Transverse colon (tissue), 4 donors: ENCODE measurements at regions not wholly inside any gene's neighbourhood (a gene's known extent, or its start where the extent isn't known, plus 50 kb on each side); places are given as distances from the start of the nearest gene placed in this dataset.

Source experiments
- DNase-seq: peaks from one replicate; pipeline ENCODE4 v3.0.0-alpha.2; 2019
- H3K27ac ChIP-seq, 4 donors: fragments of 200-600 bp; sonication (generic); 2 replicates each; pipeline ENCODE4 v1.5.1; 2016 to 2018; ENCODE audit warnings: inconsistent platforms in 4 of 4
- H3K27me3 ChIP-seq: fragments of 200-600 bp; sonication (generic); 2 replicates; pipeline ENCODE4 v1.5.1; 2017; ENCODE audit warnings: inconsistent platforms
- H3K36me3 ChIP-seq, 4 donors: fragments of 200-600 bp; sonication (generic); 2 replicates each; pipeline ENCODE4 v1.5.1; 2017 to 2019; ENCODE audit warnings: inconsistent platforms in 4 of 4
- H3K4me1 ChIP-seq, 4 donors: fragments of 200-600 bp; sonication (generic); 2 replicates each; pipeline ENCODE4 v1.5.1; 2017 to 2020; ENCODE audit warnings: inconsistent platforms in 4 of 4
- H3K4me3 ChIP-seq, 4 donors: fragments of 200-600 bp; sonication (generic); 1 replicate in 1 of 4; 2 replicates in 3 of 4; pipeline versions ENCODE4 v1.5.1 to v1.6.1; 2017 to 2019; ENCODE audit warnings: inconsistent platforms in 4 of 4
- H3K9me3 ChIP-seq, 2 donors: fragments of 200-600 bp; sonication (generic); 2 replicates each; pipeline ENCODE4 v1.5.1; 2017 to 2019; ENCODE audit warnings: inconsistent platforms in 2 of 2
- EP300 ChIP-seq: sonication (generic); formaldehyde crosslinking; IDR thresholded peaks from one replicate; pipeline ENCODE4 v1.6.1; 2017; ENCODE audit warnings: antibody characterized with exemption, low read depth
- POLR2A ChIP-seq: fragments of 450-650 bp; IDR thresholded peaks from one replicate; pipeline ENCODE4 v1.6.1; 2016; ENCODE audit warnings: antibody characterized with exemption, mild to moderate bottlenecking, moderate library complexity
- POLR2AphosphoS5 ChIP-seq, 3 donors: sonication (generic); formaldehyde crosslinking; IDR thresholded peaks; one replicate each; pipeline ENCODE4 v1.6.1; 2016; ENCODE audit warnings: antibody characterized with exemption in 3 of 3
- WGBS, 2 donors: methylation state at CpG; one replicate each; pipeline ENCODE4 v1.1.5; 2018; ENCODE audit warnings: low coverage in 1 of 2; 5-methylcytosine and 5-hydroxymethylcytosine counted together
- in situ Hi-C, 4 donors: fragments of 200-750 bp; cut with MboI; loops; one replicate each; pipeline versions ENCODE4 v1.15.0 to v1.15.1; 2017; ENCODE audit warnings: low sequenced_read_pairs in 3 of 4, low pct_ligation_motif_present in 1 of 4, low pct_unique_long_range_greater_than_20kb in 1 of 4
- intact Hi-C: fragments of 100-400 bp; cut with DNase I; formaldehyde crosslinking; loops from one replicate; pipeline ENCODE4 v1.15.1; 2023; ENCODE audit warnings: low total_unique reads
- TF ChIP-seq, protein P1 (sequence below), 5 experiments: fragments of 200-600 bp in 3 of 5; fragments of 450-650 bp in 2 of 5; sonication (generic) in 3 of 5; IDR thresholded peaks; 1 replicate in 2 of 5; 2 replicates in 3 of 5; pipeline ENCODE4 v1.5.1; 2016 to 2017; ENCODE audit warnings: antibody characterized with exemption in 5 of 5, inconsistent platforms in 3 of 5, mild to moderate bottlenecking in 2 of 5, moderate library complexity in 1 of 5

DNA sequence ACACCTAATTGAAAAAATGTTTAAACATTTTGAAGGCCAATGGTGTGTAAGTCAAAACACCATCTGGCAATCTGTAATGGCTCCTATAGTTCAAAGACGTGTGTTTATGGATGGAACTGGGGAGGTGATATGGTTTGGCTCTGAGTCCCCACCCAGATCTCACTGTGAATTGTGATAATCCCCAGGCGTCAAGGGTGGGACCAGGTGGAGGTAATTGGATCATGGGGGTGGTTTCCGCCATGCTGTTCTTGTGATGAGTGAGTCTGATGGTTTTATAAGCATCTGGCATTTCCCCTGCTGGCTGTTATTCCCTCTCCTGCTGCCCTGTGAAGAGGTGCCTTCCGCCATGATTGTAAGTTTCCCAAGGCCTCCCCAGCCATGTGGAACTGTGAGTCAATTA lies 52.2 kb downstream of the ADRA2C start:
- Histone ChIP-seq H3K36me3 (no peaks in the 10 kb centered on the region), H3K4me3 (no peak overlapping the region), H3K27me3 (no peaks in the 10 kb centered on the region), H3K27ac (no peak overlapping the region), H3K4me1 (no peaks in the 10 kb centered on the region), H3K9me3 (no peaks in the 10 kb centered on the region)
- 79 to 100% methylated on average over 1 to 4 of the region's 4 CpGs for WGBS, 2 donors
- in situ Hi-C loops = no loop called here
- no peak for DNase-seq
- intact Hi-C loops = no loop called here
- no peak for TF ChIP-seq POLR2A
- no peak for TF ChIP-seq POLR2AphosphoS5 (IDR thresholded peaks at IDR 0.05)

DNA sequence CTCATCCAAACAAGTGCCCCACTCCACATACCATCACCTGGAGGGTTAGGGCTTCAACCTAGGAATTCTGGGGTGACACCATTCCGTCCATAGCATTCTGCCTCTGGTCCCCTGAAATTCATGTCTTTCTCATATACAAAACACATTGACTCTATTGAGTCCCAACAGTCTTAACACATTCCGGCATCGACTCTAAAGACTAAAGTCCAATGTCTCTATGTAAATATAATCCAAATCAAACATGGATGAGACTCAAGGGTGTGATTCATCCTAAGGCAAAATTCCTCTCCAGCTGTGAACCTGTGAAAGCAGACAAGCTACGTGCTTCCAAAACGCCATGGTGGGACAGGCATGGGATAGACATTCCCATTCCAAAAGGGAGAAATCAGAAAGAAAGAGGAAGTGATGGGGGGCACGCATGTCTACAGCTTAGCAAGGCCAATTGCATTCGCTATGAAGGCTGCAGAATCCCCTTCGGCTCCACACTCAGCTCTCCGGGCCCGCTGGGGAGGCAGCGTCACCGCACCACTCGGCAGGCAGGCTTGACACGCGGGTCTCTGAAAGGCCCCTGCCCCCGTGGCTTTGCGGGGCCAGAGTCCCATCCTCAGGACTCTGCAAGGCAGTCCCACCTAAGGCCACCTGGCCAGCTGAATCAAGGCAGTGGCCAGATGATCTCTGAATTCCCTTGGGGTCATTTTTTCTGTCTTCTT lies 53.2 kb downstream of the ADRA2C start:
- no peaks in the 10 kb centered on the region for H3K36me3 ChIP-seq
- H3K27me3 ChIP-seq = no peaks in the 10 kb centered on the region
- H3K9me3 ChIP-seq = no peaks in the 10 kb centered on the region
- no peak overlapping the region for H3K4me3 ChIP-seq
- intact Hi-C loops (no loop called here), in situ Hi-C loops (no loop called here)
- 68 to 69% methylated on average over 7 to 17 of the region's 17 CpGs for WGBS, 2 donors
- no peaks in the 10 kb centered on the region for H3K4me1 ChIP-seq
- no peak for DNase-seq
- no peak overlapping the region for H3K27ac ChIP-seq
- TF ChIP-seq, protein P1, sequence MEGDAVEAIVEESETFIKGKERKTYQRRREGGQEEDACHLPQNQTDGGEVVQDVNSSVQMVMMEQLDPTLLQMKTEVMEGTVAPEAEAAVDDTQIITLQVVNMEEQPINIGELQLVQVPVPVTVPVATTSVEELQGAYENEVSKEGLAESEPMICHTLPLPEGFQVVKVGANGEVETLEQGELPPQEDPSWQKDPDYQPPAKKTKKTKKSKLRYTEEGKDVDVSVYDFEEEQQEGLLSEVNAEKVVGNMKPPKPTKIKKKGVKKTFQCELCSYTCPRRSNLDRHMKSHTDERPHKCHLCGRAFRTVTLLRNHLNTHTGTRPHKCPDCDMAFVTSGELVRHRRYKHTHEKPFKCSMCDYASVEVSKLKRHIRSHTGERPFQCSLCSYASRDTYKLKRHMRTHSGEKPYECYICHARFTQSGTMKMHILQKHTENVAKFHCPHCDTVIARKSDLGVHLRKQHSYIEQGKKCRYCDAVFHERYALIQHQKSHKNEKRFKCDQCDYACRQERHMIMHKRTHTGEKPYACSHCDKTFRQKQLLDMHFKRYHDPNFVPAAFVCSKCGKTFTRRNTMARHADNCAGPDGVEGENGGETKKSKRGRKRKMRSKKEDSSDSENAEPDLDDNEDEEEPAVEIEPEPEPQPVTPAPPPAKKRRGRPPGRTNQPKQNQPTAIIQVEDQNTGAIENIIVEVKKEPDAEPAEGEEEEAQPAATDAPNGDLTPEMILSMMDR (IDR thresholded peaks at IDR 0.05) = no peak
- no peak for TF ChIP-seq POLR2AphosphoS5 (IDR thresholded peaks at IDR 0.05)
- no peak for TF ChIP-seq EP300
- TF ChIP-seq POLR2A = no peak

DNA sequence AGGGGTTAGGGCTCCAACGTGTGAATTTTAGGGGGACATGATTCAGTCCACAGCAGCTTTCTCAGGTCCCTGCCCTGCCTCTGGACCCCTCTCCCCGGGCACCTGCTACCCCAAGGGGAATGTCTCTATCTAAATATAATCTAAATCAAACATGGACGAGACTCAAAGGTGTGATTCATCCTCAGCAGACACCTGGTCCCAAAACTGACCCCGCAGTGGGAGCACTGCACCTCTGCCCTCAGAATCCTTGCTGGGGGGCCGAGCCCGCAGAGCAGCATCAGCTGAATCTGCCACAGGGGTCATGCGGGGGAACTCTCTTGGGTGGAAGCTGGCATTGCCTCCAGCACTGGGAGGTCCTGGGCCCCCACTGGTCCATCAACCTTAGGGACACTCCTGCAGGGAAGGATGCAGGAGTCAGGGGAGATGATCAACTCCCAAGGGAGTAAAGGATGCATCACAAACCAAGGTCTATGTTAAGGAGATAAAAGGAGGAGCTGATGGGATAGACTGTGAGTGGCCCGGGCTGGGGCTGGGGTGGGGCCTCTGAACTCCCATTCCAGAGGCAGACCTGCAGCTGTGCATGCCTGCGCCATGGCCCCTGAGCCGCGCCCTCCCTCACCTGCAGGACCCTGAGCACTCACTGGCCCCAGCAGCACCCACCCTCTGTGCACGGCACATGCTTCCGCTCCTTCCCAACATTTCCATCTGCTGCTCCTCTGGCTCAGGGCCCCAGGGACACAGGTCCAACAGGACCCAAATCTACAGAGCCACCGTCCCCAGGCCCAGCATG lies 54.0 kb downstream of the ADRA2C start:
- Histone ChIP-seq H3K4me1 (no peaks in the 10 kb centered on the region), H3K27ac (no peak overlapping the region), H3K36me3 (no peaks in the 10 kb centered on the region), H3K9me3 (no peaks in the 10 kb centered on the region), H3K27me3 (no peaks in the 10 kb centered on the region), H3K4me3 (no peak overlapping the region)
- WGBS, 2 donors = 46 to 68% methylated on average over 2 to 13 of the region's 14 CpGs
- no peak for DNase-seq
- in situ Hi-C loops = no loop called here
- TF ChIP-seq EP300 = no peak
- TF ChIP-seq POLR2AphosphoS5 (IDR thresholded peaks at IDR 0.05) = no peak
- TF ChIP-seq POLR2A = no peak
- TF ChIP-seq, protein P1 (IDR thresholded peaks at IDR 0.05) = no peak
- intact Hi-C loops = no loop called here

DNA sequence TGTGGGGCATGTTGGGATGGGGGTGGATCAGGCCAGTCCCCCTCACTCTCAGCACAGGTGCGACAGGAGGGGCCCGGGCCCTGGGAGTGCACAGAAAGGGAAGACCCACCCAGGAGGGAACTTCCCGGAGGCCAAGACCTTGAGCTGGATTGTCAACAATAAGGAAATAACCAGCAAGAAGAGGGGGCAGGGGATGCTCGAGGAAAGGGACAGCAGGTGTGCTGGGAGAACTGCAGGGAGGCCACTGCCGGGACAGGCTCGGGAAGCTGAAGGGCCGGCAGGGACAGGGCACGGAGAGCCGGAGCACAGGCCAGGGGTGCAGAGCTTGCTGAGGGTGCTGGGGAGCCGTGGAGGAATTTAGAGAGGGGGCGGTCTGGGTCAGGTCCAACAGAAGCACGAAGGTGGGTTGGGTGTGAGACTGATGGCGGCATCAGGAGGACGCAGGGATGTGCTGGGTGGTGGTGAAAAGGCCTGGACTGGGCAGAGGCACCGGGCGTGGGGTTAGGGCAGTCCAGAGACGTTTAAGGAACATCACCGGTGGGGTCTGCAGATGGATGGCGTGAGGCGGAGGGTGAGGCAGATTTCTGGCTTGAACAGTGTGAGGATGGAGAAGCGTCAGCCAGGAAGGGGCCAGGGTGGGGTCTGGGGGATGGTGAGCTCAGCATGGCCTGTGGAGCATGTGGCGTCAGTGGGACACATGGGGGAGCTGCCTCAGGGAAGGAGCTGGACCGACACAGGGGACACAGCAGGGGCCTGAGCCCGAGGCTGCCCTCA lies 54.8 kb downstream of the ADRA2C start:
- WGBS, 2 donors = 28 to 61% methylated on average over 7 to 24 of the region's 24 CpGs
- no peak overlapping the region for H3K27ac ChIP-seq
- TF ChIP-seq POLR2A (no peak), EP300 (no peak), POLR2AphosphoS5 (IDR thresholded peaks at IDR 0.05) (no peak)
- TF ChIP-seq, protein P1 (IDR thresholded peaks at IDR 0.05) = no peak
- intact Hi-C loops (no loop called here), in situ Hi-C loops (no loop called here)
- no peaks in the 10 kb centered on the region for H3K9me3 ChIP-seq
- H3K4me1 ChIP-seq = no peaks in the 10 kb centered on the region
- H3K27me3 ChIP-seq = no peaks in the 10 kb centered on the region
- DNase-seq = no peak
- no peaks in the 10 kb centered on the region for H3K36me3 ChIP-seq
- no peak overlapping the region for H3K4me3 ChIP-seq
